CD8-positive, alpha-beta memory T cell (primary cell): ENCODE measurements at regions not wholly inside any gene's neighbourhood (a gene's known extent, or its start where the extent isn't known, plus 50 kb on each side); places are given as distances from the start of the nearest gene placed in this dataset.

Experiments
- CTCF ChIA-PET: fragments of 350-600 bp; sonication (Branson Sonifier 250); formaldehyde crosslinking; loops from one replicate; lab custom pipeline; 2021; ENCODE audit warnings: antibody characterized with exemption; lab: Charles Lee
- POLR2A ChIA-PET: fragments of 350-600 bp; sonication (Branson Sonifier 250); formaldehyde crosslinking; loops from one replicate; lab custom pipeline; 2021; ENCODE audit warnings: antibody characterized with exemption; lab: Charles Lee
- DNase-seq, 5 donors: peaks; one replicate each; pipeline versions ENCODE4 v3.0.0 to v3.0.0-alpha.2; 2020 to 2022; ENCODE audit warnings: mixed read lengths in 1 of 5
- H3K27ac ChIP-seq: one replicate; pipeline ENCODE4 v1.7.0; 2013; ENCODE audit warnings: low read depth, mild to moderate bottlenecking, low read length, moderate library complexity
- H3K27me3 ChIP-seq: 2 replicates; pipeline ENCODE4 v1.7.0; 2013; ENCODE audit warnings: low read length, mild to moderate bottlenecking; ENCODE audit not compliant: insufficient read depth, poor library complexity, severe bottlenecking
- H3K36me3 ChIP-seq: 2 replicates; pipeline ENCODE4 v1.7.0; 2013; ENCODE audit warnings: mild to moderate bottlenecking, low read length, moderate library complexity; ENCODE audit not compliant: insufficient read depth
- H3K4me1 ChIP-seq: 2 replicates; pipeline ENCODE4 v1.7.0; 2013; ENCODE audit warnings: mild to moderate bottlenecking, low read length, moderate library complexity; ENCODE audit not compliant: insufficient read depth
- H3K4me3 ChIP-seq: 2 replicates; pipeline ENCODE4 v1.7.0; 2013; ENCODE audit warnings: mild to moderate bottlenecking, low read length
- H3K9me3 ChIP-seq: 2 replicates; pipeline ENCODE4 v1.7.0; 2013; ENCODE audit warnings: mild to moderate bottlenecking, low read length
- H3K27ac Mint-ChIP-seq, 8 donors: one replicate each; pipeline ENCODE4 v1.8.0; 2020 to 2021; ENCODE audit warnings: mixed read lengths in 8 of 8, mild to moderate bottlenecking in 6 of 8, inconsistent platforms in 3 of 8, moderate library complexity in 3 of 8
- H3K27me3 Mint-ChIP-seq, 2 donors: one replicate each; pipeline ENCODE4 v1.8.0; 2020 to 2021; ENCODE audit warnings: mixed read lengths in 2 of 2, mild to moderate bottlenecking in 1 of 2, moderate library complexity in 1 of 2
- H3K36me3 Mint-ChIP-seq, 3 donors: one replicate each; pipeline ENCODE4 v1.8.0; 2020 to 2021; ENCODE audit warnings: mixed read lengths in 3 of 3, inconsistent platforms in 1 of 3, mild to moderate bottlenecking in 1 of 3
- H3K4me1 Mint-ChIP-seq, 3 donors: one replicate each; pipeline ENCODE4 v1.8.0; 2020 to 2021; ENCODE audit warnings: mixed read lengths in 3 of 3, inconsistent platforms in 1 of 3, mild to moderate bottlenecking in 1 of 3
- H3K4me3 Mint-ChIP-seq, 7 donors: one replicate each; pipeline ENCODE4 v1.8.0; 2020 to 2021; ENCODE audit warnings: mixed read lengths in 7 of 7, mild to moderate bottlenecking in 6 of 7, moderate library complexity in 4 of 7, inconsistent platforms in 2 of 7
- H3K9me3 Mint-ChIP-seq, 5 donors: one replicate each; pipeline ENCODE4 v1.8.0; 2020 to 2022; ENCODE audit warnings: mixed read lengths in 5 of 5, mild to moderate bottlenecking in 3 of 5, moderate library complexity in 2 of 5, inconsistent platforms in 1 of 5

- no peaks in the 10 kb centered on the region for H3K36me3 ChIP-seq
- ChIA-PET POLR2A (no interaction called here), CTCF (no interaction called here)
- Mint-ChIP-seq H3K9me3 (peaks cover 0 to 6% (median 6%) of the 10 kb centered on the region in 5 donors), H3K4me3 (no peak overlapping the region), H3K4me1 (no peaks in the 10 kb centered on the region), H3K36me3 (no peaks in the 10 kb centered on the region), H3K27me3 (no peaks in the 10 kb centered on the region), H3K27ac (no peak overlapping the region)
- no peak overlapping the region for H3K4me3 ChIP-seq
- H3K9me3 ChIP-seq = no peaks in the 10 kb centered on the region
- H3K27ac ChIP-seq = no peak overlapping the region
- DNase-seq = no peak
- H3K4me1 ChIP-seq = no peaks in the 10 kb centered on the region
- no peaks in the 10 kb centered on the region for H3K27me3 ChIP-seq
Measured at GRCh38 chr3:146928421-146929059, 323.4 kb upstream of the PLSCR5 start.

GRCh38 chr3:146921693-146922092, 316.5 kb upstream of the PLSCR5 start:
- H3K27me3 ChIP-seq = no peaks in the 10 kb centered on the region

GRCh38 chr3:146914409-146914808, 309.3 kb upstream of the PLSCR5 start:
- POLR2A ChIA-PET = no interaction called here
- Mint-ChIP-seq H3K4me1 (no peaks in the 10 kb centered on the region), H3K27ac (no peak overlapping the region), H3K27me3 (no peaks in the 10 kb centered on the region), H3K36me3 (no peaks in the 10 kb centered on the region), H3K9me3 (peaks cover 0 to 15% (median 2%) of the 10 kb centered on the region in 5 donors), H3K4me3 (no peak overlapping the region)
- Histone ChIP-seq H3K27me3 (no peaks in the 10 kb centered on the region), H3K4me3 (no peak overlapping the region), H3K4me1 (no peaks in the 10 kb centered on the region), H3K27ac (no peak overlapping the region), H3K9me3 (no peaks in the 10 kb centered on the region), H3K36me3 (no peaks in the 10 kb centered on the region)
- no peak for DNase-seq
- CTCF ChIA-PET = no interaction called here

More at GRCh38 chr3:146921693-146922092, 316.5 kb upstream of the PLSCR5 start:
- no peaks in the 10 kb centered on the region for H3K4me1 Mint-ChIP-seq
- CTCF ChIA-PET = no interaction called here
- H3K27me3 Mint-ChIP-seq = no peaks in the 10 kb centered on the region
- H3K9me3 Mint-ChIP-seq = peaks cover 2 to 29% (median 4%) of the 10 kb centered on the region in 5 donors
- no peaks in the 10 kb centered on the region for H3K36me3 ChIP-seq
- H3K36me3 Mint-ChIP-seq = no peaks in the 10 kb centered on the region
- no peak for DNase-seq
- H3K4me3 Mint-ChIP-seq = no peak overlapping the region
- POLR2A ChIA-PET = no interaction called here
- no peak overlapping the region for H3K4me3 ChIP-seq
- no peaks in the 10 kb centered on the region for H3K4me1 ChIP-seq
- H3K27ac Mint-ChIP-seq = no peak overlapping the region
- H3K27ac ChIP-seq = no peak overlapping the region
- no peaks in the 10 kb centered on the region for H3K9me3 ChIP-seq

- Histone ChIP-seq H3K9me3 (no peaks in the 10 kb centered on the region), H3K36me3 (no peaks in the 10 kb centered on the region), H3K4me3 (no peak overlapping the region), H3K27me3 (no peaks in the 10 kb centered on the region), H3K27ac (no peak overlapping the region), H3K4me1 (no peaks in the 10 kb centered on the region)
- Mint-ChIP-seq H3K36me3 (no peaks in the 10 kb centered on the region), H3K27me3 (no peaks in the 10 kb centered on the region), H3K4me3 (no peak overlapping the region), H3K27ac (no peak overlapping the region), H3K4me1 (no peaks in the 10 kb centered on the region), H3K9me3 (peaks cover 0 to 10% (median 0%) of the 10 kb centered on the region in 5 donors)
- DNase-seq = no peak
- POLR2A ChIA-PET = no interaction called here
- CTCF ChIA-PET = no interaction called here
Measured at GRCh38 chr3:146912241-146913015, 307.3 kb upstream of the PLSCR5 start.

- ChIA-PET CTCF (no interaction called here), POLR2A (no interaction called here)
- H3K27me3 Mint-ChIP-seq = no peaks in the 10 kb centered on the region
- no peaks in the 10 kb centered on the region for H3K36me3 Mint-ChIP-seq
- no peaks in the 10 kb centered on the region for H3K4me1 Mint-ChIP-seq
- Histone ChIP-seq H3K27me3 (no peaks in the 10 kb centered on the region), H3K4me1 (no peaks in the 10 kb centered on the region), H3K9me3 (no peaks in the 10 kb centered on the region), H3K36me3 (no peaks in the 10 kb centered on the region), H3K27ac (no peak overlapping the region), H3K4me3 (no peak overlapping the region)
- H3K27ac Mint-ChIP-seq = no peak overlapping the region
- peaks cover 0 to 21% (median 3%) of the 10 kb centered on the region in 5 donors for H3K9me3 Mint-ChIP-seq
- DNase-seq = no peak
- no peak overlapping the region for H3K4me3 Mint-ChIP-seq
Measured at GRCh38 chr3:146903927-146904326, 298.8 kb upstream of the PLSCR5 start.

- Histone ChIP-seq H3K36me3 (no peaks in the 10 kb centered on the region), H3K4me1 (no peaks in the 10 kb centered on the region), H3K4me3 (no peak overlapping the region), H3K27me3 (no peaks in the 10 kb centered on the region), H3K9me3 (no peaks in the 10 kb centered on the region), H3K27ac (no peak overlapping the region)
- H3K4me3 Mint-ChIP-seq = no peak overlapping the region
- no peaks in the 10 kb centered on the region for H3K36me3 Mint-ChIP-seq
- CTCF ChIA-PET = no interaction called here
- no peaks in the 10 kb centered on the region for H3K4me1 Mint-ChIP-seq
- no peak overlapping the region for H3K27ac Mint-ChIP-seq
- H3K27me3 Mint-ChIP-seq = no peaks in the 10 kb centered on the region
- H3K9me3 Mint-ChIP-seq = peaks cover 0 to 13% (median 6%) of the 10 kb centered on the region in 5 donors
- no peak for DNase-seq
- POLR2A ChIA-PET = no interaction called here
Measured at GRCh38 chr3:146899171-146899570, 294.0 kb upstream of the PLSCR5 start.

GRCh38 chr3:146896711-146897110, 291.6 kb upstream of the PLSCR5 start:
- no peak overlapping the region for H3K27ac Mint-ChIP-seq
- H3K36me3 Mint-ChIP-seq = no peaks in the 10 kb centered on the region
- Histone ChIP-seq H3K27me3 (no peaks in the 10 kb centered on the region), H3K27ac (no peak overlapping the region), H3K4me1 (no peaks in the 10 kb centered on the region), H3K36me3 (no peaks in the 10 kb centered on the region), H3K9me3 (no peaks in the 10 kb centered on the region), H3K4me3 (no peak overlapping the region)
- no peak overlapping the region for H3K4me3 Mint-ChIP-seq
- H3K27me3 Mint-ChIP-seq = no peaks in the 10 kb centered on the region
- H3K4me1 Mint-ChIP-seq = no peaks in the 10 kb centered on the region
- ChIA-PET CTCF (no interaction called here), POLR2A (no interaction called here)
- DNase-seq = no peak
- peaks cover 3 to 9% (median 4%) of the 10 kb centered on the region in 5 donors for H3K9me3 Mint-ChIP-seq

GRCh38 chr3:146895026-146895749, 290.0 kb upstream of the PLSCR5 start:
- H3K4me3 ChIP-seq = no peak overlapping the region
- POLR2A ChIA-PET = no interaction called here

More at GRCh38 chr3:146895026-146895749, 290.0 kb upstream of the PLSCR5 start:
- no peaks in the 10 kb centered on the region for H3K27me3 Mint-ChIP-seq
- no peak for DNase-seq
- H3K4me3 Mint-ChIP-seq = no peak overlapping the region
- H3K36me3 ChIP-seq = no peaks in the 10 kb centered on the region
- H3K27ac ChIP-seq = no peak overlapping the region
- CTCF ChIA-PET = no interaction called here
- no peaks in the 10 kb centered on the region for H3K9me3 ChIP-seq
- no peak overlapping the region for H3K27ac Mint-ChIP-seq
- H3K27me3 ChIP-seq = no peaks in the 10 kb centered on the region
- H3K9me3 Mint-ChIP-seq = peaks cover 3 to 12% (median 4%) of the 10 kb centered on the region in 5 donors
- no peaks in the 10 kb centered on the region for H3K36me3 Mint-ChIP-seq
- no peaks in the 10 kb centered on the region for H3K4me1 ChIP-seq
- no peaks in the 10 kb centered on the region for H3K4me1 Mint-ChIP-seq
